8988T (cell line): ENCODE measurements at regions not wholly inside any gene's neighbourhood (a gene's known extent, or its start where the extent isn't known, plus 50 kb on each side); places are given as distances from the start of the nearest gene placed in this dataset.
"Not testable (repeated sequence)": the region's sequence is repeated elsewhere in the genome, so short reads cannot be mapped to it uniquely, and the experiment has no call there.

Source experiments
- DNase-seq: peaks from one replicate; pipeline ENCODE4 v3.0.0; 2011

DNA sequence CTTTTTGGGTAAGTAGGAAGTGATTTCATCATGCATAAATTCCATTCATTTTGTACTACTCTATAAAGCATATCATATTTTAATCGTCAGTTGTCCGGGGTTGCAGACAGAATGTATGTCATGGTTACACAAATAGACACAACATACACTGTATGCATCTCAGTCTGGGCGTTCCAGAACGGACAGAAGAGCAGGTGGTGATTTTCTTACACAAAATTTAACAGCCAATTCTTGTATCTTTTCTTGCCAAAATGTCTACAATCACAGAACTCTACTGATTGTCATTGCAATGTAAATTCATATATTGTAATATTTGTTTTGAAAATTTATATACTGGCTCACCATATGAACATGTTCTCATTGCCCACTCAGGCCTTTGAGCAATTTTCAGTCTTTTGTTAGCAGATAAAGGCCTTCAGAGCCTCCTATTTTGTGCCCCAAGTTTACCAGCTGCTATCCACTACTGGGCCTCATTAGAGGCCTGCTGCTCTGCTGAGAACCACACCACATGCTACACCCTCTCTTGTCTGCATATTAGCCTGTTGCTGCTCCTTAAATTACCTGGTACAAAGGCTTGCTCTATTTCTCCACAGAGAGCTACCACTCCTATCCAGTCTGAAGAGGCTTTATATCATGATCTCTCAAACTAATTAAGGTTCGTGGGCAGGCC is 61.5 kb downstream of the PRDM13 start:
- no peak for DNase-seq

DNA sequence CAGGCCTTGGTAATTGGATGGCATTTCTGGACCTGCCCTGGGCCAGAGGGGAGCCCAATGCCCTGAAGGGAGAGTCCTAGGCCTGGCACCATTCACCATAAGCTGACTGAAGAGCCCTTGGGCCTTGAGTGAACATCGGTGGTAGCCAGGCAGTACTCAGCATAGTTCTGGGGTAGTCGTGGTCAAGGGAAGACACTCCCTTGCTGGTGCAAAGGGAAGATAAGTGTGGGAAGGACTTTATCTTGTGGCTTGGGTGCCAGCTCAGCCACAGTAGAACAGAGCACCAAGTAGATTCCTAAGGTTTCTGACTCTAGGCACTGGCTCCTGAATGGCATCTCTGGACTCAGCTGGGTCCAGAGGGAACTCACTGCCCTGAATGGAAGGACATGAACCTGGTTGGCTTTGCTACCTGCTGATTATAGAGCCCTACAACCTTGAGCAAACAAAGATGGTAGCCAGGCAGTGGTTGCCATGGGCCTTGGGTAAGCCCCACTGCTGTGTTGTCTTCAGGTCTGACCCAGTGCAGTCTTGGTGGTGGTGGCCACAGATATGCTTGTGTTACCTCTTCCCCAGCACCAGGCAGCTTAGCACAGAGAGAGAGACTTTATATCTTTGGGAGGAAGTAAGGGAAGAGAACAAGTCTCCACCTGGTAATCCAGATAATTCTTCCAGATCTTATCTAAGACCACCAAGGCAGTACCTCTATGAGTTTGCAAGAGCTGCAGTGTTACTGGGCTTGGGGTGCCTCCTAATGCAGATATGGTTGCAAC is 83.5 kb downstream of the PRDM13 start:
- no peak for DNase-seq

DNA sequence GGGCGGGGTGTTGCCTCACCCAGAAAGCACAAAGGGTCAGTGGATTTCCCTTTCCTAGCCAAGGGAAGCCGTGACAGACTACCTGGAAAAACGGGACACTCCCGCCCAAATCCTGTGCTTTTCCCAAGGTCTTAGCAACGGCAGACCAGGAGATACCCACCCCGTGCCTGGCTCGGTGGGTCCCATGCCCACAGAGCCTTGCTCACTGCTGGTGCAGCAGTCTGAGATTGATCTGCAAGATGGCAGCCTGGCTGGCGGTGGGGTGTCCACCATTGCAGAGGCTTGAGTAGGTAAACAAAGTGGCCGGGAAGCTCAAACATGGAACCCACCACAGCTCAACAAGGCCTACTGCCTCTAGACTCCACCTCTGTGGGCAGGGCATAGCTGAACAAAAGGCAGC is 95.7 kb downstream of the PRDM13 start:
- not testable (repeated sequence) for DNase-seq

- no peak for DNase-seq
Observed at GRCh38 chr6:99709062-99709461, 102.4 kb downstream of the PRDM13 start.

DNA sequence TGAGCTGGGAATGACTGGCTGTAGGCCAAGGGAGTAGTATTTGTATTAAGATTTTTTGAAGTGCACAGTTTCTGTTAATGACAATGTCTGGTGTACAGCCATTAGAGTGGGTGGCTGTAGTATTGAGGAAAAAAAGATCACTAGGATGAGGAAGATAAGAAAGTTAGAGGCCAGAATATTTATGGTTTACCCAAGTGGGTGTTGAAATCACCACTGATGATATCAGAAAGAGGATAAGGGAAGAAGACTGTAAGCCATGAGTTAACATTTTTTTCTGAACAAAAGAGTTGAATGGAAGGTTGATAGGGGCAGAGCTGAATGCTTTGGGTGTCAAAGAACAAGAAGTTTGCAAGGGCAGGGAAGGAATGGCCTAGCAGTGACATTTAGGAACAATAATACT is 104.7 kb downstream of the PRDM13 start:
- no peak for DNase-seq

GRCh38 chr6:99711925-99712324 is 105.3 kb downstream of the PRDM13 start:
- no peak for DNase-seq

DNA sequence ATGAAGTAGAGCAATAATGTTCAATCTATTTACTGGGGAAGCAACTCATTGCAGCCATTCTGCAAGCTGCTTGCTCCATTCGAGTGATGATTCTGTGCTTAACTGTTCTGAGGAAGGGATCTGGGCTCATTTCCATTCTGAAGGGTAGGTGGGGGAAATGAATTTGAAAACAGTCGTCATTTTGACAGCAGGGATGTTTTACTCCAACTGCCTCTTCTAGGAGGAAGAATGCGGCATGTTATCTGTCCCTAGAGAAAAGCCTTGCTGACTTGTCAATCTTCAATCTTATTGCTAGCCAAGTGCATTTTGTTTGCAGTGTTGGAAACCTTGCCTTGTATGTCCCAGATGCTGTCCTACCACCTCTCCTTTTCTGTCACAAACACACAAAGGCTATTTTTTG is 105.9 kb downstream of the PRDM13 start:
- no peak for DNase-seq

- not testable (repeated sequence) for DNase-seq
Observed at GRCh38 chr6:99722043-99722442, 115.4 kb downstream of the PRDM13 start.

- DNase-seq: not testable (repeated sequence)
Observed at GRCh38 chr6:99730237-99730636, 123.6 kb downstream of the PRDM13 start.

DNA sequence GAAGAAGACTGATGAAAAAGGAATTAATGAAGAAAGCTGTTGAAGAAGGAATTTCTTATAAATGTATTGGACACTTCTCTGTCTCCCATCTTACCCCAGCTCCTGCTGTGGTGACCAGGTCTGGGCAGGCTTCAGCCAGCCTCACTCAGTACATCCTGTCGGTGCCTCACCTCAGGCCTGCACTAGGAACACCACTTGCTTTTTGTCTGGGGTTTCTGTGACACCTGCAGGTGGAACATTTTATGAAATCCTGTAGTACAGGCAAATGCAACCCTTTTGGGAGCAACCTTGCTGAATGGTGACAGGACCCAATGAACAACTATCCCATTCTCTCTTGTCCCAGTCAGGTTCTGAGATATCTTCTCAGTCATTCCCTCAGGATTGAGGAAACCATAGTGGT is 129.7 kb downstream of the PRDM13 start:
- DNase-seq: no peak

GRCh38 chr6:99739526-99739925 is 132.9 kb downstream of the PRDM13 start:
- DNase-seq: no peak

GRCh38 chr6:99741092-99741491 is 134.5 kb downstream of the PRDM13 start:
- DNase-seq: no peak

DNA sequence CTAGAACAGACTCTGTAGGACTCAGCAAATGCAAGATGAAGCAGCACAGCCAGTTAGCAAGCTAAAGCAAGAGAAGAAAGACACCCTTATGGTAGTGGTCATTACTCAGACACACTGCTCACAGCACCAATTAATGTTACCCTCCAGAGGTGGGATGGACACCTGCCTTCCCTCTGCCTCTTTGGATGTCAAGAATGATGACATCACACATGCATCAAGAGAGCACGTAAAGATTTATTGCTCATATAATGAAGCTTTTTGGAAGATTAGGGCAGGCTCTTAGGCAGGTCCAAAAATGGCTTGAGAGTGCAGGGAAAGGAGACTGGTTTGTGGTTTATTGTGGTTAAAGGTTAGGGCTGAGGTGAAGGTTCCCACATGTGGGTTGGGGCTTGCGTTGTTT is 137.0 kb downstream of the PRDM13 start:
- DNase-seq: no peak

- no peak for DNase-seq
Observed at GRCh38 chr6:99745651-99746050, 139.0 kb downstream of the PRDM13 start.

DNA sequence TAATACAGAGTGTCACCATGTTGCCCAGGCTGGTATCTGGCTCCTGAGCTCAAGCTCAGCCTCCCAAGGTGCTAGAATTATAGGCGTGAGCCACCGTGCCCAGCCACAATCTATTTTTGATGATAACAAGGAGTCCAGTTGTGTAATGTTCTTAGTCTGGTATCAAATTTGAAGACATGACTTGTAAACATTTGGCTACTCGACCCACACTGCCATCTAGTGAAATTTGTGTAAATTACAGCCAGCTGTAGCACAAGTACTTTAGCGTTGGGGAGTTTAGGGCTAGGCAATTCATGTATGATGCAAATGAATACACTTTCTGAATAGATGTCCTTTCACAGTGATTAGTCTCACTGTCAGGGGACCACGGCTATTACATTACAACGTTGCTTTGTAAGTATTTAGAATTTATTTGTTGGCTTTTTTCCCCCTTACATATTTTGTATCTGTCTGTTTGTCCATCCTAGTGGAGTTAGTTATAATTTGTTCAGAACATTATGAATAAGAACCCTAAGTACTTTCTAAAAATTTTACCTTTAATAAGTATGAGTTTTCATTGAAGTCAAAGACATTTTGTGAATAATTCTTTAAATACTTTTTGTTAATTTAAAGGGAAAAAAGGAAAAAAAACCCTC is 139.7 kb downstream of the PRDM13 start:
- no peak for DNase-seq

DNA sequence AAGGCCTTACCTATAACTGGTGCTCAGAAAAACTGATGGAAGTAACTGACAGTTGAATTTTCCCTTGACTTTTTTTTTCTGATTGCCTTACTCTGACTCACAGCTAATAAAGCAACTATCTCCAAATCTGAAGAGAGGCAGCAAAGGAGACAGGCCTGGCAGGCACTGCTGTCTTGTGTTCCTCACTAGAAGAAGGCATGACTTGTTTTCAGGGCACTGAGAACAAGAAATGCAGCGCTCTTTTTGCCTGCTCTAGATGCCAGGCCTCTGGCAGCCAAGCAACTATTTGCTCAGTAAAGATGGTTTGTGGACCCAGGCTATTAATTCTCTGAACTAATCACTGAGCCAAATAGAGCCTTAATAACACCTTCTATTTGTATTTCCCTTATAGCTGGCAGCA is 155.1 kb downstream of the PRDM13 start:
- DNase-seq: no peak

DNA sequence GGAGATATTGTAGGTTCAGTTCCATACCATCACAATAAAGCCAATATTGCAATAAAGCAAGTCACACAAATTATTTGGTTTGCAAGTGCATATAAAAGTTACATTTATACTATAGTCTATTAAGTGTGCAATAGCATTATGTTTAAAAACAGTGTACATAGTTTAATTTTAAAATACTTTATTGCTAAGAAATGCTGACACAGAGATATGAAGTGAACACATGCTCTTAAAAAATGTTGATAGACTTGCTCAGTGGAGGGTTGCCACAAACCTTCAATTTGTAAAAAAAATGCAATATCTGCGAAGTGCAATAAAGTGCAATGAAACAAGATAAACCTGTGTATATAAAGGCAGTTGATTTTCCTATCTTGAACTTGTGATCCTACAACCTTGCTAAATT is 161.5 kb downstream of the PRDM13 start:
- no peak for DNase-seq

DNA sequence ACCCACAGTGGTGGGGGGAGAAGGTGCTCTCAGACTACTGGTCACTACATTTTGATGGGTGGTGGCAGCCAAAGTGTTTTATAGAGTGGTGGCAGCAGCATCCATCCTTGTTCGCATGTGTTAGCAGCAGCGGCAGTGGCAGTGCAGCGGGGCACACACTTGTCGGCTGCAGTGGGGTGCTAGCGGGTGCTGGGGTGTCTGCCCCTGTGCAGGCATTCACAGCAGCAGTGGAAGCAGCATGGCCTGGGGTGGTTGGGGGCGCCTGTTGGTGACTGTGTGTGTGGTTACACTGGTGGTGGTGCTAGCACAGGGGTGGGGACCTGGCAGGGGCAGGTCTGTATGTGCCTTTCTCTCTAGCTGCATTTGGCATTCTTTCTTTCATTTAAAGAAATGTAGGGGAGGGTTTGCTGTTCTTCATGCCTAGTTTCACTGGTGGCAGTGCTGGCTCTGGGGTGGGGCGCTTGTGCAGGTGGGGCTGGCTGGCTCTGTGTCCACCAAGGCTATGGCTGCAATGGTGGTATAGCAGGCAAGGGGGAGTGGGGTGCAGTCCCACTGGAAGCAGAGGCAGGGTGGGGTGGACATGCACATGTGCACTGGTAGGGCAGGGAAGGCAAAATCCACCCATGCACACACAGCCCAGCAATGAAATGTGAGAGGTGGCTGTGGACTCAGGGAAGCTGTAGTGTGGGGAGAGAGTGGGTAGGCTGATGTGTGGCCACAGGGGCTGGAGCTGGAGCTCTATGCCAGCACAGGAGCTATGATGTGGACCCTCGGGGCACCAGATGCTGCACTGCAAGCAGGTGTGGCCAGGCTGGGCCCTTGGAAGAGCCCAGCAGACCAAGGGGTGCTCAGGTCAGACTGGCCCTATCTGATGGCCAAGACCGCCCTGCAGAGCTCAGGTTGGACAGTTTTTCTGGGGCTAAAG is 173.3 kb downstream of the PRDM13 start:
- DNase-seq: no peak

- no peak for DNase-seq
Observed at GRCh38 chr6:99780556-99780885, 173.9 kb downstream of the PRDM13 start.

GRCh38 chr6:99789767-99790166 is 183.1 kb downstream of the PRDM13 start:
- DNase-seq: no peak

- no peak for DNase-seq
Observed at GRCh38 chr6:99790679-99791078, 184.0 kb downstream of the PRDM13 start.

DNA sequence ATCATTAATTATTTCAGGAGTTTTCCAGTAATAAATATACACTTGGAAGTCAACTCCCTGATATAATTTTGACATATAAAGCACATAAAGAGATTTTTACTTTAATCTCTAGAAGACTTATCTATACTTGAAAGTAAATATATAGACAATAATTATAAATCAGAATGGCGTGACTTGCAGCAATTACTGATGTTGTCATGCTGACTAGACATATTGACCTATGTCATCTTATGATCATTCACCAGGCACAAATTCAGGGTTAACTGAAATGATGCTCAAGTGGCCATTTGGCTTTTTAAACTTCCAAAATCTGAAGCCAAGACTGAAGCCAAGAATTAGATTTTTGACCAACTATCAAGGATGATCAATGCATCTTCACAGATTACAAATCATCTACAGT is 192.2 kb downstream of the MCHR2 start:
- DNase-seq: no peak

- DNase-seq: no peak
Observed at GRCh38 chr6:99802396-99803031, 191.5 kb downstream of the MCHR2 start.
